GM21390 (cell line): ENCODE measurements at regions not wholly inside any gene's neighbourhood (a gene's known extent, or its start where the extent isn't known, plus 50 kb on each side); places are given as distances from the start of the nearest gene placed in this dataset.
"Not testable (repeated sequence)": the region's sequence is repeated elsewhere in the genome, so short reads cannot be mapped to it uniquely, and the experiment has no call there.

Source experiments
- ATAC-seq: cut with Tn5 transposase; IDR thresholded peaks from one replicate; pipeline ENCODE4 v1.9.1; 2021; ENCODE audit not compliant: unreplicated experiment

GRCh38 chr1:148210624-148211023 is 58.5 kb upstream of the NBPF11 start:
- ATAC-seq: not testable (repeated sequence)

GRCh38 chr1:148210166-148210565 is 58.1 kb upstream of the NBPF11 start:
- ATAC-seq: not testable (repeated sequence)

GRCh38 chr1:148202013-148202412 is 49.9 kb upstream of the NBPF11 start:
- not testable (repeated sequence) for ATAC-seq
